SK-N-SH treated with all-trans-retinoic acid at 6 μM for 48 hours (cell line): ENCODE measurements at regions not wholly inside any gene's neighbourhood (a gene's known extent, or its start where the extent isn't known, plus 50 kb on each side); places are given as distances from the start of the nearest gene placed in this dataset.

Experiments
- ATAC-seq: fragments of 200-7000 bp; cut with Tn5 transposase; 3 replicates; pipeline ENCODE4 v1.9.1; 2020; ENCODE audit warnings: mild to moderate bottlenecking, moderate library complexity
- ARNTL ChIP-seq: fragments of 450-650 bp; formaldehyde crosslinking; IDR thresholded peaks from 2 replicates; pipeline ENCODE4 v1.5.0; 2020; ENCODE audit warnings: low read depth, mild to moderate bottlenecking, moderate library complexity, borderline replicate concordance
- BACH2 ChIP-seq: fragments of 250-450 bp; sonication (Bioruptor Pico); IDR thresholded peaks from 2 replicates; pipeline ENCODE4 v1.9.0; 2021; ENCODE audit warnings: mild to moderate bottlenecking, borderline replicate concordance
- CREB5 ChIP-seq: fragments of 250-450 bp; sonication (Bioruptor Pico); IDR thresholded peaks from 2 replicates; pipeline ENCODE4 v1.5.1; 2020; ENCODE audit warnings: low read depth, mild to moderate bottlenecking, moderate library complexity
- CSRNP3 ChIP-seq: fragments of 250-450 bp; sonication (Bioruptor Pico); IDR thresholded peaks from 2 replicates; pipeline ENCODE4 v1.5.1; 2021; ENCODE audit warnings: mild to moderate bottlenecking, moderate library complexity
- ESRRG ChIP-seq: fragments of 250-450 bp; sonication (Bioruptor Pico); IDR thresholded peaks from 2 replicates; pipeline ENCODE4 v1.6.1; 2021; ENCODE audit warnings: mild to moderate bottlenecking
- GLIS3 ChIP-seq: fragments of 250-450 bp; sonication (Bioruptor Pico); IDR thresholded peaks from 2 replicates; pipeline ENCODE4 v1.5.0; 2020; ENCODE audit warnings: mild to moderate bottlenecking, moderate library complexity
- ISL1 ChIP-seq: fragments of 250-450 bp; sonication (Bioruptor Pico); IDR thresholded peaks from 2 replicates; pipeline ENCODE4 v2.1.2; 2022; ENCODE audit warnings: mild to moderate bottlenecking, moderate library complexity
- OSR1 ChIP-seq: fragments of 250-450 bp; sonication (Bioruptor Pico); IDR thresholded peaks from 2 replicates; pipeline ENCODE4 v1.8.0; 2022; ENCODE audit warnings: moderate library complexity, mild to moderate bottlenecking, inconsistent platforms
- PATZ1 ChIP-seq: fragments of 250-450 bp; sonication (Bioruptor Pico); IDR thresholded peaks from 2 replicates; pipeline ENCODE4 v1.8.0; 2020; ENCODE audit warnings: mild to moderate bottlenecking, moderate library complexity, borderline replicate concordance
- POU6F1 ChIP-seq: fragments of 250-450 bp; sonication (Bioruptor Pico); IDR thresholded peaks from 2 replicates; pipeline ENCODE4 v1.8.0; 2021; ENCODE audit warnings: low read depth, mild to moderate bottlenecking, moderate library complexity, borderline replicate concordance
- PPARA ChIP-seq: fragments of 250-450 bp; sonication (Bioruptor Pico); IDR thresholded peaks from 2 replicates; pipeline ENCODE4 v1.5.0; 2020; ENCODE audit warnings: mild to moderate bottlenecking, borderline replicate concordance
- RARB ChIP-seq: fragments of 250-450 bp; sonication (Bioruptor Pico); IDR thresholded peaks from 2 replicates; pipeline ENCODE4 v1.8.0; 2021; ENCODE audit warnings: mild to moderate bottlenecking, moderate library complexity
- SNAI2 ChIP-seq: fragments of 250-450 bp; sonication (Bioruptor Pico); IDR thresholded peaks from 2 replicates; pipeline ENCODE4 v1.5.0; 2020; ENCODE audit warnings: mild to moderate bottlenecking, moderate library complexity
- TCF4 ChIP-seq: fragments of 250-450 bp; sonication (Bioruptor Pico); IDR thresholded peaks from 2 replicates; pipeline ENCODE4 v1.8.0; 2021; ENCODE audit warnings: mild to moderate bottlenecking, moderate library complexity, borderline replicate concordance
- TSHZ2 ChIP-seq: fragments of 250-450 bp; sonication (Bioruptor Pico); IDR thresholded peaks from 2 replicates; pipeline ENCODE4 v1.5.0; 2020; ENCODE audit warnings: mild to moderate bottlenecking, moderate library complexity
- ZC3H10 ChIP-seq: fragments of 250-450 bp; sonication (Bioruptor Pico); IDR thresholded peaks from 2 replicates; pipeline ENCODE4 v1.5.1; 2021; ENCODE audit warnings: mild to moderate bottlenecking, moderate library complexity
- ZFP3 ChIP-seq: fragments of 250-450 bp; sonication (Bioruptor Pico); IDR thresholded peaks from 2 replicates; pipeline ENCODE4 v1.5.0; 2020; ENCODE audit warnings: mild to moderate bottlenecking, moderate library complexity
- ZFP30 ChIP-seq: fragments of 450-650 bp; formaldehyde crosslinking; IDR thresholded peaks from 2 replicates; pipeline ENCODE4 v1.5.0; 2022; ENCODE audit warnings: mild to moderate bottlenecking, moderate library complexity
- ZNF565 ChIP-seq: fragments of 450-650 bp; formaldehyde crosslinking; conservative IDR thresholded peaks from 2 replicates; pipeline ENCODE4 v1.5.0; 2020; ENCODE audit warnings: low read depth, mild to moderate bottlenecking, moderate library complexity
- ZNF70 ChIP-seq: fragments of 450-650 bp; formaldehyde crosslinking; IDR thresholded peaks from 2 replicates; pipeline ENCODE4 v1.5.0; 2020; ENCODE audit warnings: mild to moderate bottlenecking, moderate library complexity
- ZNF8 ChIP-seq: fragments of 450-650 bp; formaldehyde crosslinking; IDR thresholded peaks from 2 replicates; pipeline ENCODE4 v1.5.0; 2020; ENCODE audit warnings: mild to moderate bottlenecking, moderate library complexity

DNA sequence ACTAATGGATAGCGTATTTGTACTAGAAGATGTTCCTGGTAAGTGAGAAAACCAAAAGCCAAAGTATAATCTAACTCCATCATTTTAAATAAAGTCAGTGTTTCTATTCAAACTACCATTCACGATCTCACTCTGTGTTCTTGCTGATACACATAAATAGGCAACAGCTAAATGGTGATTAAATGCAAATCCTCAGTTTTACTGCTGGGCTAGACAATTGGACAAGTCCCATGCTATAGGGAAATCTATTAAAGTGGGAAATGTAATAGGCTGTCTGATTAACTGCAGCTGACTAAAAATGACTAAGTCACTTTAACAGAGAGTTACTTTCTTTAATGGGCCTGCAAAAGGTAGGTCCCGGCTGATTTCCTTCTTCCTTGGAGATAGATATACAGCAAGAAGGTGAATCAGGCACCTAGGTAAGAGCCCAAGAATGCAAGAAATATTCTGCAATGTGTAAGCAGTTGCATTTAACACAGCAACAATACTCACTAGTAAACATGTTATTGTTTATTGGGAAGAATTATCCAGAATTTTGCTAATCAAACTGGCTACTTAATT is 298.4 kb downstream of the SLITRK6 start:
- TF ChIP-seq TSHZ2 (CRISPR knock-in tag), result no peak
- no peak for TF ChIP-seq ZFP3 (CRISPR knock-in tag)
- no peak for TF ChIP-seq ZFP30 (CRISPR knock-in tag)
- no peak for TF ChIP-seq ESRRG (CRISPR knock-in tag)
- no peak for TF ChIP-seq ZNF8
- TF ChIP-seq CSRNP3 (CRISPR knock-in tag), result no peak
- no peak for TF ChIP-seq PATZ1 (CRISPR knock-in tag)
- no peak for TF ChIP-seq SNAI2
- no peak for TF ChIP-seq CREB5 (CRISPR knock-in tag)
- TF ChIP-seq ZNF70, result no peak
- TF ChIP-seq ZNF565, result no peak
- no peak for TF ChIP-seq RARB (CRISPR knock-in tag)
- no peak for TF ChIP-seq OSR1 (CRISPR knock-in tag)
- TF ChIP-seq ISL1 (CRISPR knock-in tag), result no peak
- TF ChIP-seq PPARA (CRISPR knock-in tag), result no peak
- no peak for TF ChIP-seq ARNTL (CRISPR knock-in tag)
- no peak for TF ChIP-seq ZC3H10 (CRISPR knock-in tag)
- no peak for TF ChIP-seq POU6F1
- TF ChIP-seq TCF4 (CRISPR knock-in tag), result no peak
- no peak for ATAC-seq

DNA sequence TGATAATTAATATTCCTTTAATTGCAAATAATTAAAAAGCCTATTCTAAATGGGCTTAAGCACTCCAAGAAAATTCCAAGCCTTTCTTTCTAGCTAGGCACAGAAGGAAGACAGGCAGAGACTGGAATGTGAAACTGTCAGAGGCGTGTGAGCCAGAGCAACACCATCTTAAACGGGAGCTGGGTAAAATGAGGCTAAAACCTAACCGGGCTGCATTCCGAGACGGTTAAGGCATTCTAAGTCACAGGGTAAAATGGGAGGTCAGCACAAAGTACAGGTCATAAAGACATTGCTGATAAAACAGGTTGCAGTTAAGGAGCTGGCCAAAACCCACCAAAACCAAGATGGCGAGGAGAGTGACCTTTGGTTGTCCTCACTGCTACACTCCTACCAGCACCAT is 300.4 kb downstream of the SLITRK6 start:
- TF ChIP-seq ZC3H10 (CRISPR knock-in tag), result no peak
- no peak for TF ChIP-seq TCF4 (CRISPR knock-in tag)
- TF ChIP-seq ZFP3 (CRISPR knock-in tag), result no peak
- no peak for TF ChIP-seq RARB (CRISPR knock-in tag)
- no peak for TF ChIP-seq OSR1 (CRISPR knock-in tag)
- TF ChIP-seq BACH2 (CRISPR knock-in tag), result no peak
- TF ChIP-seq PATZ1 (CRISPR knock-in tag), result no peak
- TF ChIP-seq ARNTL (CRISPR knock-in tag), result no peak
- TF ChIP-seq ZFP30 (CRISPR knock-in tag), result no peak
- no peak for TF ChIP-seq CREB5 (CRISPR knock-in tag)
- no peak for TF ChIP-seq ESRRG (CRISPR knock-in tag)
- no peak for TF ChIP-seq GLIS3
- no peak for ATAC-seq
